GM21576 (cell line): ENCODE measurements at regions not wholly inside any gene's neighbourhood (a gene's known extent, or its start where the extent isn't known, plus 50 kb on each side); places are given as distances from the start of the nearest gene placed in this dataset.

Experiments used
- ATAC-seq: cut with Tn5 transposase; IDR thresholded peaks from one replicate; pipeline ENCODE4 v1.9.1; 2021; ENCODE audit warnings: mild to moderate bottlenecking, moderate library complexity; ENCODE audit not compliant: unreplicated experiment

DNA sequence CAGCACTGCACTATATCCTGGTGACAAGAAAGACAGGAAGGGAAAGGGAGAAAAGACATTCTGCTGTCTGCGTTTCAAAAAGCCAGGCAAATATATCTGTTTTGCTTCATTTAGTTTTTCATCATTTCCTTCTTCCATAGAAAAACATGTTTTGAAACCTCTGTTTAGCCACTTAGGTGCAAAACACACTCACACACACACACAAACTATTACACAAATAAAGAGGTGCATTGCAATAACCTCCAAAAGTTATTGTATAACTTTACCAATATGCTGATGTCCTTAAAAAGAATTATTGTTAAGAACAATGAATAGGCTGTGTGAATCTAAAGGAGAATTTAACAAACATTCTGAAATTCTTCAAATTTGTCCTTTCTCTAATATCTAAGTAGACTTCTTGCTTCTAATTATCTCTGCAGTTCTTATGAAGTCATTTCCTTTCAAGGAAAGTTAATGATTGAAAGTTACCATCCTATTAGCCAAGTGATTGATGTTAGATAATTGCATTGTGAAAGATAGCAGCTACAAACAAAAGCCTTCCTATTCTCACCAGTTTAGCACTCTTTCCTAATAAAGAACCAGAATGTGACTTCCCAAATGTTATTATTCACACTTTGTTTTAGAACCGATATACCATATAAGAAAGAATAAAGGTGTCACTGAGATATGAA is 516.7 kb downstream of the KCNJ3 start:
- ATAC-seq: no peak

DNA sequence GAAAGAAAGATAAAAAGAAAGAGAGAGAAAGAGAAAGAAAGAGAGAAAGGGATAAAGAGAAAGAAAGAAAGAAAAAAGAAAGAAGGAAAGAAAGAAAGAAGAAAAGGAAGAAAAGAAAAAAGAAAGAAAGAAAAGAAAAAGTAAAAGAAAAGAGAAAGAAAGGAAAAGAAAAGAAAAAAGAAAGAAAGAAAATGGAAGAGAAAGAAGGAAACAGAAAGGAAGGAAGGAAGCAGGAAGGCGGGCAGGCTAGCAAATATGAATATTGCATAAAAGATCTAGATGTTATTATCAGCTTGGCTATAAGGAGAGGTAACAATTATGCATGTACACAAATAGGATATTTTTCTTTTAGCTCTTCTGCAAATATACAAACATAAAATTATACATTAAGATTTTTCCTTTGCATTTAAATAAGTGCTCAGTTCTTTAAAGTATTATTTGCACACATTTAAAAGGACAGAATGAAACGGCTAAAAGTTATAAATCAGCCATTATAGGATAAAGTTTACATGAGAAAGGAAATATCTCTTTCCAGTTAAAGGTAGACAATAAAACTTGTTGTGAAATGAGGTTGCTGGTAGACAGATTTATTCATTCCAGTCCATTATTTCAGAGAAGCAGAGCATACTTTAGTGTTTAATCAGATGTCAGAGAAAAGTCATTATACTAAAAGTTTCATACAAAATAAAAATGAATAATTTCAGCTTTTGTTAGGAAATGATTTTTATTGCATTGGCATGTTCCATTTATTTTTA is 511.4 kb downstream of the KCNJ3 start:
- no peak for ATAC-seq

DNA sequence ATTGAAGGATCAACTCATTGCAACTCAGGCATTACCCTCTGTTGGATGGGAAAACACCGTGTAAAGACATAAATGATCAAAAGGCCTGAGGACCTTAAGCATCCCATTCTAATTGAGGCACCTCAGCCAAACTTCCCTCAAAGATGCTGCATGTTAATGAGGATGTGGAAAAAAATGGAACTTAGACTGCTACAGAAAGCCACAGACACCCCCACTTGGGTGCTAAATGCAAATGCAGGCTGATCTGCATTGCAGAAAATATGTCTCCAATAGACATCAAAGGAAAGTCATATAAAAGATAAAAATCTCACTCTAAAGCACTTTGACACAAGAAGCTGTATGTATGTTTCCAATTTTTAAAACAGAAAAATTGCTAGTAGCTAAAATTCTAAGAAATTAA is 504.7 kb downstream of the KCNJ3 start:
- no peak for ATAC-seq

DNA sequence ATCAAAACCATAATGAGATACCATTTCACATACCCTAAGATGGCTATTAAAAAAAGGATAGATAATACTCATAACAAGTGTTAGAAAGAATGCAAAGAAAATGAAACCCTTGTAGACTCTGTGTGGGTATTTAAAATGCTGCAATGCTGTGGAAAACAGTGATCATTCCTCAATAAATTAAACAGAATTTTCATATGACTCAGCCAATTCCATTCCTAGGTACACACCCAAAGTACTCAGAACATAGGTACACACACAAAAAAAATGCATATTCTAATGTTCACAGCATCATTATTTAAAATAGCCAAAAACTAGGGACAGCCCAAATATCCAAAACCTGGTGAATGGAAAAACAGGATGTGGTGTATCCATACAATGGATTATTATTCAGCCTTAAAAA is 502.3 kb downstream of the KCNJ3 start:
- no peak for ATAC-seq

DNA sequence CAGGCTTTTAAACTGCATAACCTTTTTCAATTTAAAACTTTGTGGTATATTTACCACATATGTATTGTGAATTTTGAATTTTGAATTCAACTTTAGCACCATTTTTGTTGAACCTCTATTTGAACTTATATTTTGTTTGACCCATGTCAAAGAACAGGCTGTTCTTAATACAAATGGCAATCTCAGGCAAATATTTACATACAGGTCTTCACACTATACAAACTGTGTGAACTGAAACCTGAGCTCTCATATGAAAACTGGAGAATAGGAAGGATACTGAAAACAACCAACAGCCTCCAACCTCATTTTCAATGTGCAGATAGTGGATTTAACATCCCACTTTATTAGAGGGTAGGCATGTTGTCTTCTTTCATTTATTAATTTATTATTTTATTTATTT is 491.8 kb downstream of the KCNJ3 start:
- peak; percentile 52 for ATAC-seq

DNA sequence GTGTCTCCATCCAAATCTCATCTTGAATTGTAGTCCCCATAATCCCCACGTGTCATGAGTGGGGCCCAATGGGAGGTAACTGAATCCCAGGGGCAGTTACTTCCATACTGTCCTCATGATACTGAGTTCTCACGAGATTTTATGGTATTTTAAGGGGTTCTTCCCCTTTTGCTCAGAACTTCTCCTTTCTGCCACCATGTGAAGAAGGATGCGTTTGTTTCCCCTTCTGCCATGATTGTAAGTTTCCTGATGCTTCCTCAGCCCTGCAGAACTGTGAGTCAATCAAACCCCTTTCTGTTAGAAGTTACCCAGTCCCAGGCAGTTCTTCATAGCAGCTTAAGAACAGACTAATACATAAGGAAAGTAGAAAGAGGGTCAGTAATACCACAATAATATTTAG is 480.4 kb downstream of the KCNJ3 start:
- no peak for ATAC-seq

DNA sequence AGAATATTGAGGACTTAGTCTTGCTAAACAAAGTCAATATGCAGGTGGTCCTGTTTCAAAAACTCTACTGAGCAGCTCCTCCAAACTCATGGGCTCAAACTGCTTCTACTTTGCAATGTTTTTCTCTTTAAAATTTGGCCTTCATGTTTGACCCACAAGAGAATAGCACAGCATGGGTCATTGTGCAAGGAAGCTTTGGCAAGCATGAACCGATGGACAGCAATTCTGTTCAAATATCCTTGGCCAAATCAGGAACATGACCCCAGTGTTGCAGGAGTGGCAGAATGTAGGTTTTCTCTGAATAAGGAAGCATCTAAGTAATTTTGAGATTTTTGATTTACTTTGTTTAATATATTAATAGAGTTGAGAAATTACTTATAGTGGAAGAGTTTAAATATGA is 477.9 kb downstream of the KCNJ3 start:
- ATAC-seq: no peak

DNA sequence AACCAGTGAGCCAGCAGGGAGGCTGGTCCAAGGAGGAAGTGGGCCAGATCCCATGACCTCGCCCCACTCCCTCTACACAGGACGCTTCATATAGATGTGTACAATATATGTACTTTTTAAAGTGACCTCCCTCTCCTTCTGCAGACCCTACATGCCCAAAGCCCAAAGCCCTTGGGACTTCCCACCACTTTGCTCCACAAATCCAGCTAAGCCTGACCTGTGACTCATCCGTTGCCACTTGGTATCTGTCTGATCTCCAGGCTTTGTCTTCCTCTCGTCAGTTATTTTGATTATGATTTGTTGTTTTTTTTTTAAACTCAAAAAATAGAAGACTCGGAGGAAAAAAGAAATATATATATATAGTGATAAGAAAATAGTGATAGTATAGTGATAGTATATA is 470.8 kb downstream of the KCNJ3 start:
- ATAC-seq: no peak

DNA sequence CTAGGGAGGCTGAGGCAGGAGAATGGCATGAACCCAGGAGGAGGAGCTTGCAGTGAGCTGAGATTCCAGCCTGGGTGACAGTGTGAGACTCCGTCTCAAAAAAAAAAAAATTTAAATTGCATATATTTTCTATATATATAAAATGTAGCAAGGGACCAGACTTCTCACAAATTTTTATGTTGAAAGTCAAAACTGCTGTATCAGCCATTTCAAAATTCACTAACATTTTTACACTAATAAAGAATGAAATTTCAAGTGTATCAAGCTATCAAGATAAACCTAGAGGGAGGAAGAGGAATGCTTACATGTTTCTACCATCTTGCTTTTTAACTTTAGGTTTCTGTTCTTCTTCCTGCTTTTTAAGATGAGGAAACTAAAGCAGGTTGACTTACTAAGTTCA is 464.0 kb downstream of the KCNJ3 start:
- no peak for ATAC-seq

DNA sequence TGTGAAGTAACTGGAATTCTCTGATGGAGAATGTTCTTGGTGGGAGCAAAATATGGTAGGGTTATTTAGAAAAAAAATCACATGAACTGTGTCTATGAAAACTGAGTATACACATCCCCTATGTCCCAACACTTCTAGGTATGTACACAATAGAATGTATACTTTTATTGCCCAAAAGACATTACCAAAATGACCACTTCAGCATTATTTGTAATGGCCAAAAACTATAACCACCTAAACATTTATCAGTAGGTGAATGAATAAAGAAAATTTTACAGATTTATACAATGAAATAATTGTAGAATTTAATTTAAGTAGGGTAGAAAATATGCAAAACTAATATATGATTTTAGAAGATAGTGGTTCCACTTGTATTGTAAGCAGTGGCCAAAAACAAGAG is 462.8 kb downstream of the KCNJ3 start:
- no peak for ATAC-seq

DNA sequence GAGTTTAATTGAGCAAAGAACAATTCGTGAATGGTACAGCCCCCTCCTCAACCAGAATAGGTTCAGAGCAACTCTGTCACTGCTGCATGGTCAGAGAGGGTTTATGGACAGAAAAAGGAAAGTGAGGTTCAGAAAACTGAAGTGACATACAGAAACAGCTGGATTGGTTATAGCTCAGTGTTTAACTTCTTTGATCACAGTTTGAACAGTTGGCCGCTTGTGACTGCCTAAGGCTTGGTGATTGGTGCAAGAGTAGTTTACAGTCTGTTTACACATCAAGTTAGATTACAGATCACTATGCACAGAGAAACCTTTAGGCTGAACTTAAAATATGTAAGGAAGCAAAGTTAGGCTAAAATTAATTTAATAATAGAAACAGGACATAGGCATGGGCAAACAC is 459.2 kb downstream of the KCNJ3 start:
- no peak for ATAC-seq

DNA sequence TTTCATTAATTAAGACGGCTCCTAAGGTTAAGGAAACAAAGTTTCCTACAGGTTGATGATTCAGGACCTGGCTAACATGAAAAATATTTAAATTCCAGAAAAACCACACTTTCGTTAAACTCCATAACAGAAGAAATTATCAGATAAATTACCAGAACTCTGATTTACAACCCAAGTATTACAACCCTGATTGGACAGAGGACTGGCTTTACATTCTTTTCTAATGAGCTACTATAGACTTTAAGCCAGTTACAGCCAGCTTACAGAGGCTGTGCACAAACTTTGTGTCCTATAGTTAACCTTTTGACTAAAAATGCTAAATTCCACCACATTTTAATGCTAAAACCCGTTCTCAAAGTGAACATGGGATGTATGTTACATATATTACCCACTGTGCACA is 458.6 kb downstream of the KCNJ3 start:
- ATAC-seq: no peak

DNA sequence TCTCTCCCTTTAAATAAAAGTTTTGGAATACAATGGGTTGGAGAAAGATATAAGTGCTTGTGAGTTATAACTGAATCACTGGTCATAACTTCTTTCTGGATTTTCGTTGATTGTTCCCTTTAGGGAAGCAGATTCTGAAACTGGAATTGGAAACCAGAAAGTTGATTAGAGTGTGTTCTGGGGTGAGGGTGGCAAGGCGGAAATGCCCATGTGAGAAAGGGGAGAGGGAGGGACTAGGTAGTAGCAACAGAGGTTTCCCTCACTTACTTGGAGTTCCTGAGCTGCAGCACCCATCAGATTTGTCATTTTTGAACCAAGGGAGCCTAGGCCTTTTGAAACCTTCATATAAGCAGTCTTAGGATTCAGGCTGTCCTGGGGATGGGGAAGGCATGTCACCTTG is 453.4 kb downstream of the KCNJ3 start:
- no peak for ATAC-seq

DNA sequence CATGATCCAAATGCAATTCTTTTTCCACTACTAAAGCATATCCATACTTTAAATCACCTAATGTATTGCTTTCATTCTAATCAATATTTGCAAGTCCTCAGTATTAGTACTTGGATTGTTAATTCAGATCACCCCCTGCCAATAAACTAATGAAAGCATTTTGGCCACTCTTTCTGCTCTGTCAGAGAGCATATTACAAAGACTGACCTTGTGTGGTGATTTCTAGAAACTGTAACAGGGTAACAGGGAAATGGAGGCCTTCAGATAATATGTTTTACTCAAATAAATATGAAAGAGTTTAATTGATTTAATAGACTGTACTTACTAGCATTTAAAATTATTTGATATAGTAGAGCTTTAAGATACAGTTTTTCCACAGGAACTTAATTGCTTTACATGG is 453.0 kb downstream of the KCNJ3 start:
- ATAC-seq: no peak

DNA sequence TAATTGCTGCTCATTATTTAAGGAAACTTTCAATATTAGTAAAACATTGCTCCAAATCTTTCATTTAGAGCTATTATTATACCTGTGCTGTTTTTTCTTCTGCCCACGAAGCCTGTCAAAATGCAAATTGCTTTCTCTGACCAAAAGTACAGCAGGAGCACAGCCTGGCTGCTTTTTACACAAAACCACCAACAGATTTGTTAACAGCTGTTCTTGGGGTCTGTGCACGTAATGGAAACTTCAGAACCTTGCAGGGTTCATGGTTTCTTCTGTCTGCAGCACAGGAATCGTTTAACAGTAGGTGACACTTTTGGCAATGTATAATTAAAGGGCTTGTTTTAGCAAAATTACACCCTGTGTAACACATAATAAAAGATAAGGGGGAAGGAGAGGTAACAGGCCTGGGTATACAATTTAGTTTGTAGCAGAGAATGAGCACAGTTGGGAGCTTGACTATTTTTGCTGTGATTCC is 447.3 kb downstream of the KCNJ3 start:
- ATAC-seq: peak; percentile 97

DNA sequence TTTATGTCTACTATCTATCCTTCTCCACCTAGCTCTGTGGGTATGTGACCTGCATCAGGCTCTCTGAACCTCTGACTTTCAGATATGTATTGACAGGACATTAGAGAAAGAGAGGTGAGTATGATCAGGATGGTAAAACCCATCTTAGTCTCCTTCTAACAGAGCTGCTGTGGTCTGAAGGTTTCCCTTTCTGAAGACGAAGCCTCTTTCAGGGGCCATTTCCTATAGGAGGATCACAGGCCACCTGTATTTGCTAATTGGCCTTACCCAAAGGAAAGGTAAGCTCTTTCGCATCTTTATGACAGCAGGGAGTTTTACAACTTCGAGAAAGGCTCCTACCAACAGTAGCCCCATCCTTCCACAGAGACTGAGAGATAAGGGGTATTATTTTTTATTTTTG is 442.9 kb downstream of the KCNJ3 start:
- no peak for ATAC-seq

DNA sequence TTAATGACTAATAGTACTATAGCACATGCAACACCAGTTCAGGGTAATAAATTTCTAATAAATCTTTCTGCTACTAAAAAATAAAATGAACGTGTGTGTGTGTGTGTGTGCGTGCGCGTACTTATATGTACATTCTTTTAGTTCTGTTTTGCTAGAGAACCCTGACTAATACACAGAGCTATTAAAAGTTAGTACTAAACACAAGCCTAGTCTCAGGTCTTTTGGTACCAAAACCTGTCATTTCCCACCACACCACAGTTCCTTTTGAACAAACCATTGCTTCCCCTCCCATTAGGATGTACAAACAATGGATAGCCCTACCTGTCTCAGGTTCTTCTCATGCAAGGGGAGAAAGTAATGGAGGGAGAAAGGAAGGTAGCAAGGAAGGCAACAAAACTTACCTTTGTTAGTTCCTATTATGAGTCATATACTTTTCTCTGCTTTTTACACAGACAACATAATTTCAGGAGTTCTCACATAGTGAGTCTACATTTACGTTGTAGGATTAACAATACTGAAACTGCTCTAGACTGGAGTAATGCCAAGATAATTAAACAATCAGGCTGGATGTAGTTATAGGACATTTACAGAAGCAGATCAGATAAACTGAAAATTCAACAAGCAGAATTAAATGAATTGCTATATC is 427.2 kb downstream of the KCNJ3 start:
- no peak for ATAC-seq

DNA sequence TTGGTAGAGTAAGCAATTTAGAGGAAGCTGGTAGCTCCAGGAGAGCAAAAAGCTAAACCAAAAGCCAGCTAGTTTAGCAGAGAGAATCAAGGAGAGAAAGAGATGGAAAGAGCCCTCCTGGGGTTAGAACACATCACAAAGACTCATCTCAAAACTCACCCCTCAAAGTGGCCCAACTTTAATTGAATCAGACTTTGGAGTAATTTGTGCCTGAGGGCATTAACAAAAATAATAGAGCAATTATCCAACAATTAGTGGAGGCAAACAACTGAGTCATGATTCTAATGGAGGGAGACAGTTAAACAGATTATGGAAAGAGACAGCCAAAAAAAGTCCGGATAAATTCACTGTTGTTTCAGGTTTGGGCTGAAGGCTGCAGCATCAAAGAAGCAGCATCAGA is 417.4 kb downstream of the KCNJ3 start:
- ATAC-seq: no peak

DNA sequence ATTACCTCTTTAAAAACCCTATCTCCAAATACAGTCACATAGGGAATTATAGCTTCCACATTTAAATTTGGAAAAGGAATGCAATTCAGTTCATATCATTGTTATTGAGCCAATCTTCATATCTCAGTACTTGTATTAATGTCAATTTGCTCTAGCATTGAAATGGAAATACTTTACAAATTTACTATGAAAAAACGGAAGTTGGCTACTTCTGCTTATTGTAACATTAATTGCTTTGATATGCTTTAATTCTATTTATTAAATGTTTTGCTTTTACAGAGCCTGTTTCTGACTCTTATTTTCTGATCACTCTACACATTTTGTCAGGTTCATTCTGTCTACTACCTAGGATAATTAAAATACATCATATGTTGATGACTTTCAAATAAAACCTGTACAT is 412.6 kb downstream of the KCNJ3 start:
- no peak for ATAC-seq

DNA sequence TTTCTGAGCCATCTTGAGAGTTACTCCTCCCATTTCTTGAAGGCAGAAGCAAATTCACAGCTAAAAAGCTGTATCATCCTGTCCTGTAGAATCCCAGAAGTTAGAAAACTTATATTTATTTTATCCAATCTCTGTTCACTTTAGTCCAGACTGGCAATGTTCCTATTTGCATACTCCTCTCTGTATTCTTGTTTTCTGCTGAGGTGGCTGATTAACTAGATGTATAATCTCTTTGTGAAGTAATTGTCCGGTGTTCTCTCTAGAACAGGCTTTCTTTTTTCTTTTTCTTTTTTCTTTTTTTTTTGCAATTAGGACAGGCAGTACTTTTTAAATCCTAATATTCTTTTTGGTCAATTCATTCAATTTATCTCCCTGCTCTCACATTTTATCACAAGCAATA is 411.0 kb downstream of the KCNJ3 start:
- no peak for ATAC-seq

DNA sequence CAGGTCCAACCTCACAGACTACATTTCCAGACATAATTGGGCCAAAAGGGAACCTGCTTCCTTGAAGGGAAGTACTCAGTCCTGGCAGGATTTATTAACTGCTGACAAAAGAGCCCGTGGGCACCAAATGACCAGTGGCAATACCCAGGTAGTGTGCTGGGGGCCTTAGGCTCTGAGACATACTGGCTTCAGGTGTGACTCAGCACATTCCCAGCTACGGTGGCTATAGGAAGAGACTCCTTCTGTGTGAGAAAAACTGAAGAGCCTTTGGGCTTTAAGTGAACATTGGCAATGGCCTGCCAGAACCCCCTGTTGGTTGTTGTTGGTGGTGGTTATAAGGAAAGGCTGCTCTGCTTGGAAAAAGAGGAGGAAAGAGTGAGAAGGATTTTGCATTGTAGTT is 401.8 kb downstream of the KCNJ3 start:
- ATAC-seq: no peak

DNA sequence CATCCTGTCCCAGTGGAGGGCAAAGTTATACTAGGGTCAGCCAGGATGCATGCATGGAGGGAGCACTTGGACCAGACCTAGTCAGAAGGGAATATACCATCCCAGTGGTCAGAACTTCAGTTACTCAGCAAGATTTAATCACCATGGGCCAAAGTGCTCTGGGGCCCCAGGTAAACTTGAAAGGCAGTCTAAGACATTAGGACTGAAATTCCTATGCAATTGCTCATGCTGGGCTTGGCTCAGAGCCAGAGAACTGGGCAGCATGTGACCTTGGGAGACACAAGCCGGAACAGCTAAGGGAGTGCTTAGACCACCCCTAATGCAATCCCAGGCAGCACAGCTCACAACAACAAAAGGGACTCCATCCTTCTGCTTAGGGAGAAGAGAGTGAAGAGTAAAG is 401.3 kb downstream of the KCNJ3 start:
- no peak for ATAC-seq
